ENCODE measurements at regions not wholly inside any gene's neighbourhood (a gene's known extent, or its start where the extent isn't known, plus 50 kb on each side); places are given as distances from the start of the nearest gene placed in this dataset.

- no peak for TF ChIP-seq CTCF (IDR thresholded peaks at IDR 0.05)
- TF ChIP-seq POLR2A (IDR thresholded peaks at IDR 0.05): no peak
Observed at GRCh38 chr6:50271266-50271665, 221.5 kb upstream of the DEFB112 start.
